B cell (primary cell): ENCODE measurements at regions not wholly inside any gene's neighbourhood (a gene's known extent, or its start where the extent isn't known, plus 50 kb on each side); places are given as distances from the start of the nearest gene placed in this dataset.

Source experiments
- ATAC-seq: fragments of 200-7000 bp; cut with Tn5 transposase; one replicate; pipeline ENCODE4 v1.10.0; 2021; ENCODE audit warnings: low read depth, mild to moderate bottlenecking, moderate number of reproducible peaks, moderate library complexity
- CTCF ChIA-PET: fragments of 350-600 bp; sonication (Branson Sonifier 250); formaldehyde crosslinking; loops from one replicate; lab custom pipeline; 2021; ENCODE audit warnings: antibody characterized with exemption, inconsistent platforms; lab: Charles Lee
- POLR2A ChIA-PET: fragments of 350-600 bp; sonication (Branson Sonifier 250); formaldehyde crosslinking; loops from one replicate; lab custom pipeline; 2021; ENCODE audit warnings: antibody characterized with exemption; lab: Charles Lee
- DNase-seq: peaks from one replicate; pipeline ENCODE4 v3.0.0; 2013
- H2AFZ ChIP-seq: 2 replicates; pipeline ENCODE4 v1.6.1; 2012; ENCODE audit warnings: mild to moderate bottlenecking, low read depth, low read length; ENCODE audit not compliant: insufficient read depth, poor library complexity, severe bottlenecking
- H3K27ac ChIP-seq, 2 donors: 1 replicate in 1 of 2; 2 replicates in 1 of 2; pipeline ENCODE4 v1.5.1; 2012 to 2013; ENCODE audit warnings: low read length in 2 of 2, mild to moderate bottlenecking in 2 of 2, moderate library complexity in 1 of 2
- H3K27me3 ChIP-seq, 4 experiments: fragments of 200-600 bp in 1 of 4; sonication (generic) in 1 of 4; replicated peaks in 1 of 4; 1 replicate in 2 of 4; 2 replicates in 2 of 4; pipeline versions ENCODE4 v1.6.1 to v1.7.0; 2013 to 2016; ENCODE audit warnings: low read length in 3 of 4, mild to moderate bottlenecking in 2 of 4, mixed read lengths in 1 of 4, moderate library complexity in 1 of 4; ENCODE audit not compliant: insufficient read depth in 4 of 4, control insufficient read depth in 3 of 4; ENCODE audit errors: control extremely low read depth in 1 of 4
- H3K36me3 ChIP-seq, 2 experiments: replicated peaks in 1 of 2; 1 replicate in 1 of 2; 2 replicates in 1 of 2; pipeline versions ENCODE4 v1.6.1 to v1.7.1; 2013; ENCODE audit warnings: low read length in 1 of 2; ENCODE audit not compliant: insufficient read depth in 2 of 2, control insufficient read depth in 1 of 2; ENCODE audit errors: control extremely low read depth in 1 of 2, extremely low read depth in 1 of 2
- H3K4me1 ChIP-seq, 2 donors: fragments of 200-600 bp in 1 of 2; sonication (generic) in 1 of 2; 1 replicate in 1 of 2; 2 replicates in 1 of 2; pipeline versions ENCODE4 v1.5.1 to v1.6.1; 2013 to 2017; ENCODE audit warnings: low read length in 2 of 2; ENCODE audit not compliant: control insufficient read depth in 2 of 2, insufficient read depth in 2 of 2
- H3K4me2 ChIP-seq: replicated peaks from 2 replicates; pipeline ENCODE3; 2012; ENCODE audit warnings: mild to moderate bottlenecking, low read depth, low read length; ENCODE audit not compliant: poor library complexity, severe bottlenecking
- H3K4me3 ChIP-seq, 5 experiments: fragments of 200-600 bp in 1 of 5; sonication (generic) in 1 of 5; 1 replicate in 3 of 5; 2 replicates in 2 of 5; pipeline versions ENCODE4 v1.5.1 to v1.7.0; 2011 to 2016; ENCODE audit warnings: low read length in 4 of 5, mild to moderate bottlenecking in 4 of 5, low read depth in 2 of 5, control low read depth in 1 of 5, moderate library complexity in 1 of 5; ENCODE audit not compliant: insufficient read depth in 1 of 5; ENCODE audit errors: control extremely low read depth in 1 of 5, extremely low read depth in 1 of 5
- H3K79me2 ChIP-seq: fragments of 200-600 bp; sonication (generic); one replicate; pipeline ENCODE4 v1.6.0; 2016; ENCODE audit warnings: low read length; ENCODE audit not compliant: control insufficient read depth, insufficient read depth
- H3K9ac ChIP-seq: fragments of 200-600 bp; sonication (generic); 2 replicates; pipeline ENCODE4 v1.6.1; 2017; ENCODE audit warnings: mild to moderate bottlenecking, low read length, moderate library complexity
- H3K9me3 ChIP-seq, 3 donors: one replicate each; pipeline versions ENCODE4 v1.6.1 to v1.7.1; 2013; ENCODE audit warnings: low read length in 2 of 3; ENCODE audit not compliant: control insufficient read depth in 2 of 3, insufficient read depth in 1 of 3; ENCODE audit errors: control extremely low read depth in 1 of 3
- H4K20me1 ChIP-seq: 2 replicates; pipeline ENCODE4 v1.6.0; 2012; ENCODE audit warnings: mild to moderate bottlenecking, low read length; ENCODE audit not compliant: insufficient read depth, control insufficient read depth, poor library complexity, severe bottlenecking
- H3K27ac Mint-ChIP-seq: one replicate; pipeline ENCODE4 v1.8.0; 2021; ENCODE audit warnings: mixed read lengths
- H3K27me3 Mint-ChIP-seq: one replicate; pipeline ENCODE4 v1.8.0; 2021; ENCODE audit warnings: mixed read lengths
- H3K4me1 Mint-ChIP-seq: one replicate; pipeline ENCODE4 v1.8.0; 2021; ENCODE audit warnings: mixed read lengths
- H3K4me3 Mint-ChIP-seq: one replicate; pipeline ENCODE4 v1.8.0; 2021; ENCODE audit warnings: mixed read lengths
- H3K9me3 Mint-ChIP-seq: one replicate; pipeline ENCODE4 v1.8.0; 2022; ENCODE audit warnings: mixed read lengths; ENCODE audit not compliant: insufficient read depth
- EZH2 ChIP-seq: IDR thresholded peaks from 2 replicates; pipeline ENCODE4 v1.6.1; 2012; ENCODE audit warnings: borderline replicate concordance, low read depth, mild to moderate bottlenecking, moderate library complexity, low read length; ENCODE audit not compliant: insufficient read depth, poor library complexity, severe bottlenecking
- WGBS: methylation state at CpG from one replicate; pipeline ENCODE4 v1.1.5; 2013; ENCODE audit warnings: missing lambda C conversion rate; ENCODE audit not compliant: insufficient coverage; 5-methylcytosine and 5-hydroxymethylcytosine counted together
- intact Hi-C: fragments of 100-400 bp; cut with micrococcal nuclease; formaldehyde crosslinking; loops from one replicate; pipeline ENCODE4 v1.10.0; 2022
- TF ChIP-seq, protein P1 (sequence below): fragments of 200-600 bp; IDR thresholded peaks from one replicate; pipeline ENCODE4 v1.8.0; 2022; ENCODE audit warnings: antibody characterized with exemption, mild to moderate bottlenecking

DNA sequence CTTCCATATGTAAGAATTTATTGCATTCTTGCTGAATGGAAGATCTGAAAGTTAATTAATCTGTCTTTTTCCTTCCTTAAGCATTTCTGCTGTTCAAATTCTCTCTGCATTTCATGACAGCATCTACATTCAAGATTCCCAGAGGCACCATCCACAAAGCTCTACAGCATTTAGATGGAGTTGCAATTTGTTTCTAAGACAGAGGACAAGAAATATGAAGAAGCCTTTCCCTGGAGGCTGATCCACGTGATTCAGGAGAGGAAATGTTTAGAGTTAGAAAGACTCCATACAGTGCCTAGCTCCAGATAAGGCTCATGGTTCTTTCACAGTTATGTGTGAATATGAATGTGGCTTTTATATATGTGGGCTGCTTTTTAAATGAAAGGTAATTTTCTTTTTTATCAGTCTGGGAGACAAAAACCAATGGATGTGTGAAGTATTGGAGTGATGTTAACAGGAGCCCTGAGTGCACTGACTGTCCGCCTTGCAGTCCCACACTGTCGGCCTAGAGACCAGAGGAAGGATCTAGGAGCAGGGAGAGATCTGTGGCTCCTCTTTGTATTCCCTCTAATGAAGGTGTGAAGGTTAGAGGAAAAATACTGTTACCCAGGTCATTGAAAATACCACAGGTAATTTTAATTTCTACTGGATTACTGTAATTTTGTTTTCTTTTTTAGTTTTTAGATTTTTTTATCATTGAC is 686.6 kb upstream of the GJE1 start:
- Histone ChIP-seq H3K36me3 (no peaks in the 10 kb centered on the region), H4K20me1 (no peaks in the 10 kb centered on the region), H3K9me3 (no peaks in the 10 kb centered on the region), H3K79me2 (no peaks in the 10 kb centered on the region), H3K27ac (no peak overlapping the region), H3K27me3 (no peaks in the 10 kb centered on the region), H3K4me3 (no peak overlapping the region), H3K9ac (no peak overlapping the region), H3K4me2 (no peak overlapping the region), H3K4me1 (no peaks in the 10 kb centered on the region), H2AFZ (no peak overlapping the region)
- no peak for DNase-seq
- H3K9me3 Mint-ChIP-seq, result no peaks in the 10 kb centered on the region
- no peak overlapping the region for H3K4me3 Mint-ChIP-seq
- ChIA-PET POLR2A (no interaction called here), CTCF (no interaction called here)
- no peak overlapping the region for H3K27ac Mint-ChIP-seq
- TF ChIP-seq, protein P1, sequence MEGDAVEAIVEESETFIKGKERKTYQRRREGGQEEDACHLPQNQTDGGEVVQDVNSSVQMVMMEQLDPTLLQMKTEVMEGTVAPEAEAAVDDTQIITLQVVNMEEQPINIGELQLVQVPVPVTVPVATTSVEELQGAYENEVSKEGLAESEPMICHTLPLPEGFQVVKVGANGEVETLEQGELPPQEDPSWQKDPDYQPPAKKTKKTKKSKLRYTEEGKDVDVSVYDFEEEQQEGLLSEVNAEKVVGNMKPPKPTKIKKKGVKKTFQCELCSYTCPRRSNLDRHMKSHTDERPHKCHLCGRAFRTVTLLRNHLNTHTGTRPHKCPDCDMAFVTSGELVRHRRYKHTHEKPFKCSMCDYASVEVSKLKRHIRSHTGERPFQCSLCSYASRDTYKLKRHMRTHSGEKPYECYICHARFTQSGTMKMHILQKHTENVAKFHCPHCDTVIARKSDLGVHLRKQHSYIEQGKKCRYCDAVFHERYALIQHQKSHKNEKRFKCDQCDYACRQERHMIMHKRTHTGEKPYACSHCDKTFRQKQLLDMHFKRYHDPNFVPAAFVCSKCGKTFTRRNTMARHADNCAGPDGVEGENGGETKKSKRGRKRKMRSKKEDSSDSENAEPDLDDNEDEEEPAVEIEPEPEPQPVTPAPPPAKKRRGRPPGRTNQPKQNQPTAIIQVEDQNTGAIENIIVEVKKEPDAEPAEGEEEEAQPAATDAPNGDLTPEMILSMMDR, result no peak
- TF ChIP-seq EZH2, result no peak
- H3K27me3 Mint-ChIP-seq, result peaks cover 5% of the 10 kb centered on the region
- intact Hi-C loops, result no loop called here
- no peak for ATAC-seq
- WGBS, result 94% methylated on average over 3 of the region's 3 CpGs
- H3K4me1 Mint-ChIP-seq, result peaks cover 5% of the 10 kb centered on the region

DNA sequence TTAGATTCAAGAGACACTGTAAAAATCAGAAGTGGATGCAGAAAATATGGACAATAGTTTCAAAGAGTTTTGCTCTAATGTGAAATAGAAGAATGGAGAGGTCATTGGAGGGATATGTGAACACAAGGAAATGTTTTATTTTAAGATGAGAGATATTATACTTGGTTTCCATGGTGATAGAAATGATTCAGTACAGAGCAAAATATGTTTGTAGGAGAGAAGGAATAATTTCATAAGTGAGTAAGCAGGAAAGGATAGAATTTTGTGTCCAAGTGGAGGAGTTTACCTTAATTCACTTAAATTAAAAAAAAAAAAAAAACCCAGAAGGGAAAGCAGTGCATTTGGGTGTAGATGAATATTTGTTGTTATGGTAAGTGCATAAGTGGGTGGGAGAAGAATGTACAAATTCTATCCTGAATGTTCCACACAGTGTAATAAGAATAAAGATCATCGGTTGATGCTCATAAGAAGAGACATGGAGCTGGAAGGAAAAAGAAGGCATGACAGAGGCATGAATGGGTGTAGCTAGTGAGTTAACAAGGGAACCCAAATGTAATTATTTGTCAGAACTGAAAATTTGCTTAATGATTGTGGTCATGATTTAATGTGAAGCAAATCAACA is 688.9 kb upstream of the GJE1 start:
- H3K4me3 Mint-ChIP-seq, result no peak overlapping the region
- no peaks in the 10 kb centered on the region for H3K4me1 Mint-ChIP-seq
- H4K20me1 ChIP-seq, result no peaks in the 10 kb centered on the region
- no peaks in the 10 kb centered on the region for H3K9me3 ChIP-seq
- TF ChIP-seq, protein P1, result no peak
- TF ChIP-seq EZH2, result no peak
- H3K27ac Mint-ChIP-seq, result no peak overlapping the region
- H3K36me3 ChIP-seq, result no peaks in the 10 kb centered on the region
- peaks cover 5% of the 10 kb centered on the region for H3K27me3 Mint-ChIP-seq
- no peaks in the 10 kb centered on the region for H3K9me3 Mint-ChIP-seq
- H3K4me1 ChIP-seq, result no peaks in the 10 kb centered on the region
- DNase-seq, result no peak
- no peak overlapping the region for H3K9ac ChIP-seq
- no peak overlapping the region for H3K4me3 ChIP-seq
- WGBS, result no CpG with 5 or more reads among the region's 1 CpG
- H3K27me3 ChIP-seq, result no peaks in the 10 kb centered on the region
- intact Hi-C loops, result no loop called here
- no peak overlapping the region for H3K4me2 ChIP-seq
- ATAC-seq, result no peak
- no peak overlapping the region for H3K27ac ChIP-seq
- POLR2A ChIA-PET, result no interaction called here
- no peaks in the 10 kb centered on the region for H3K79me2 ChIP-seq
- no peak overlapping the region for H2AFZ ChIP-seq
- CTCF ChIA-PET, result no interaction called here
